ENCODE measurements at regions not wholly inside any gene's neighbourhood (a gene's known extent, or its start where the extent isn't known, plus 50 kb on each side); places are given as distances from the start of the nearest gene placed in this dataset.

DNA sequence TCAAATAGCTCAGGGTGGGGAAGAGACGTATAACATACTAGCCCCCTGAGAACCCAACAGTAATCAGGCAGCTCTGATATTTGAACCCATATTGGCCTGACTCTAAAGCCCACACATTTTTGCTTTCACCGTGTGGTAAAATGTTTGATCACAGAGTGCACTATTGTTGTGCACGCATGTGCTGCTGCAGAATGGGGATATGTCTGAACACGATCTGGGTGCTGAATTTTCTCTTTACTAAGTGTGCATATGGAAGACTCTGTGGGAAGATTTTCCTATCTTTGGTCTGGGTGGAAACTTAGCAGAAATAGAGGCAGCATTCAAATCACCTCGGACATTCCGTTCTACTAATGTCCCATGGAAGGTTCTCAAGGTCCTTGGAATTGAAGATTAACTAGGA lies 800.1 kb downstream of the TFAP2A start:
- TF ChIP-seq, protein P1, sequence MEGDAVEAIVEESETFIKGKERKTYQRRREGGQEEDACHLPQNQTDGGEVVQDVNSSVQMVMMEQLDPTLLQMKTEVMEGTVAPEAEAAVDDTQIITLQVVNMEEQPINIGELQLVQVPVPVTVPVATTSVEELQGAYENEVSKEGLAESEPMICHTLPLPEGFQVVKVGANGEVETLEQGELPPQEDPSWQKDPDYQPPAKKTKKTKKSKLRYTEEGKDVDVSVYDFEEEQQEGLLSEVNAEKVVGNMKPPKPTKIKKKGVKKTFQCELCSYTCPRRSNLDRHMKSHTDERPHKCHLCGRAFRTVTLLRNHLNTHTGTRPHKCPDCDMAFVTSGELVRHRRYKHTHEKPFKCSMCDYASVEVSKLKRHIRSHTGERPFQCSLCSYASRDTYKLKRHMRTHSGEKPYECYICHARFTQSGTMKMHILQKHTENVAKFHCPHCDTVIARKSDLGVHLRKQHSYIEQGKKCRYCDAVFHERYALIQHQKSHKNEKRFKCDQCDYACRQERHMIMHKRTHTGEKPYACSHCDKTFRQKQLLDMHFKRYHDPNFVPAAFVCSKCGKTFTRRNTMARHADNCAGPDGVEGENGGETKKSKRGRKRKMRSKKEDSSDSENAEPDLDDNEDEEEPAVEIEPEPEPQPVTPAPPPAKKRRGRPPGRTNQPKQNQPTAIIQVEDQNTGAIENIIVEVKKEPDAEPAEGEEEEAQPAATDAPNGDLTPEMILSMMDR (IDR thresholded peaks at IDR 0.05; ENCODE audit: low read depth, low read length), result no peak
- no peak overlapping the region for H3K4me3 ChIP-seq (ENCODE audit: low read depth, low read length)

DNA sequence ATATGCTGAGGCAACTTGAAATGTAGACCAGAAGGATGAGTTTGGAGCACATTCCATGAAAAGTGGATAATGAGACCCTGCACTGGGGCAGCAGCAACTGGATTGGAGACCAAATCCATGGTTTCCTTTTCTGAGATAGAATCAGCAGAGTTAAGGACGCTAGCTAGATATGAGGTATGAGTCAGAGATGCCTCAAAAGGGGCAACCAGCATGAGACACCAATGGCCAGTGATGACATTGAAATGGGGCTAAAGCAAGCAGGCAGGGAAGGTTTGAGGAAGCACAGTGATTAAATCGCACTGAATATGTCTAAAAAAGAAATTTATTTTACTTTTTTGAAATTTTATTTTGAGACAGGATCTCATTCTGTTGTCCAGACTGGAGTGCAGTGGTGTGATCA lies 802.4 kb downstream of the TFAP2A start:
- TF ChIP-seq, protein P1 (IDR thresholded peaks at IDR 0.05; ENCODE audit: low read depth, low read length), result no peak

DNA sequence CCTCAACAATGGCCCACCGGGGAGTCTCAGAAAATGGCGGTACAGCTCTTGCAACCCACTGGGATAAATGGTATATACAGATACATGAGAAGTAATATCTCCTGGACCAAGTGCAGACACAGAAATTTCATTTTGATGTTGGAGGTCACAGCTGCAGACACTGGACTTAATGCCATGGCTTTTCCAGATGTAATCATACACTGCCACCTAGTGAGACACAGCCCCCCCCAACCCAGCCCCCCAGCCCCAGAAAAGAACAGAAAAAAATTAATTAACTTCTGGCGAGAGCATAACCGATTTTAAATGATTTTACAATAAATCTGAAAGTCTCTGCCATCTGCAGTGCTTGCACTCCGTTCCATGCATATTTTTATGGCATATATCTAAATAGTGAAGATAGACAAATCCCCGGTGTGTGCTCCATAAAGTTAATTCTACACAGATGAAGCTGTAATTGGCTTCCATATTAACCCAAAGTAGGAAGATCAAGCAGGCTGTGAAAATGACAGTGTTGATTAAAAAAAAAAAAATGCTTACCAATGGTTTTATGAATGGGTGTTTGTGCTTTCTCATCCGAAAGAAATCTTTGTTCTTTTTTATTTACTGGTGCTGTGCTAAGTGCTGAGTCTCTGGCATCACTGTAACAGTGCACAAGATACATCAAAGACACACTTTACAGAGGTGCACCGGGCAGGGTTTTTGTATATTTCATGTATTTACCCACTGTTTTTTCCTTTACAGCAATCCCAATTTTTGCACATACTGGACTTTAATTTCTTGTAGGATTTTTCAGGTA lies 804.1 kb downstream of the TFAP2A start:
- TF ChIP-seq, protein P1 (IDR thresholded peaks at IDR 0.05; ENCODE audit: low read depth, low read length), result no peak
- H3K4me3 ChIP-seq (ENCODE audit: low read depth, low read length), result no peak overlapping the region

More for the DNA sequence above, 802.4 kb downstream of the TFAP2A start:
- H3K4me3 ChIP-seq (ENCODE audit: low read depth, low read length), result no peak overlapping the region

DNA sequence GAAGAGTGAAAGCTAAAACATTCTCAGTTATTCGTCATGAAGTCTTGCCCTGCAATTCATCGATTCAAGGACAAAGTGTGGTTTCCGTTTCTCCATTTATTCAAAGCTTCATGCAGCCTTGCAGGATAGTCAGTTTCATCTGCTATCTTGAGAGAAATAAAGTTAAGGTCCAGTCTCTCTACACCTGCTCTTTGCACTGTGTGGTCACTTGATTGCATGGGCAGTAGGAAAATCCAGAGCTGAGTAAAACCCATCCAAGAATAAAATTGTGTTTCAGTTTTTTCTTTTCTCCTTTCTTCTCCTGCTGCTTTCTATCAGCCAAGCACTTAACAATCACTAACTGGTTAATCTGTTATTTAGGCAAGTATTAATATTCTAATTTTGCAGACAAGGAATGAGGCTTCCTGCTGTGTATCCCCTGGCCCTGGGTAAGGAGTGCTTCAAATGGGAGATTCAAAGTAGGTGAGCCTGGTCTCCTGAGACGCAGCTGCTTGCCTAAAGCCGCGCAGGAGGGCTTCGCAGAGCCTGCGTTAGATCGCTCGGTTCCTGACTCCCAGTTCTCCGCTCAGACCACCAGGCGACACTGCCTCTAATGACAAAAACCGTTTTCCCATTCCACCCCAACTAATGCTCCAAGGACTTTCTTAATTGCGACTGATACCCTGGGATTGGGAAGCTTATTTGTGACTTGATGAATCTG lies 808.3 kb downstream of the TFAP2A start:
- TF ChIP-seq, protein P1 (IDR thresholded peaks at IDR 0.05; ENCODE audit: low read depth, low read length), result no peak

DNA sequence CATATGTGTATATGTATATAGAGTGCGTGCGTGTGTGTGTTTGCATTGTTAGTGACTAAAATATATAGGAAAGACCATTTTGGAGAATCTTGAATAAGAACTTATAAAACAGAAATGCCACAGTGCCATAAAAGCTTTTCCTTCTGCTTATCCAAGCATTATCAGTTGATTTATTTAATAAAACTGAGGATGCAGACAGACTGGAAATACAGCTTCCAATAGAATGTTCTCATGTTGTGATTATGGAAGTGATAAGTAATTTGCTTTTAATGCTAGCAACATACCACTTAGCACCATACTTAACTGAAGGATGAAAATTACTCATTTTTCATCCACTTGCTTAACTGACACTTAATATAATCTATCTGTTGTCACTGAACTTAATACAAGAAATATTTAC lies 820.1 kb downstream of the TFAP2A start:
- no peak overlapping the region for H3K4me3 ChIP-seq (ENCODE audit: low read depth, low read length)
- TF ChIP-seq, protein P1 (IDR thresholded peaks at IDR 0.05; ENCODE audit: low read depth, low read length), result no peak

More for the DNA sequence above, 808.3 kb downstream of the TFAP2A start:
- no peak overlapping the region for H3K4me3 ChIP-seq (ENCODE audit: low read depth, low read length)

DNA sequence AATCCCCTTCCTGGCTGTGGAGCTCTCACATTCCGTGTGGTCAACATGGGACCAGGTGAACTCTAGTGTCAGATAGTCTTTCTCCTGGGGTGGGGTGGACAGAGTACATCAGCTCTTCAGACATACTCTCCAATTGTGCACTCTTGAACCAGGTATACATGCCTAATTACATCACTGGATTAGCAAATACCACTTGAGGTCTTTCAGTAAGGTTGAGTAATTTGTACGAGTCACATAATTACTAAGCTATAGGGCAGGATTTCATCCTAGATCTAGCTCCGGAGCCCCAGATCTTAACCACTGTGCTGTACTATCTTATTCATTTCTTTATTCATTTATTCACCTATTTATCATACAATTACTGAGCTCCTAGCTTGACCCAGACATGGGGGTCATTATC lies 821.3 kb downstream of the TFAP2A start:
- H3K4me3 ChIP-seq (ENCODE audit: low read depth, low read length), result no peak overlapping the region

More for the DNA sequence above, 821.3 kb downstream of the TFAP2A start:
- TF ChIP-seq, protein P1 (IDR thresholded peaks at IDR 0.05; ENCODE audit: low read depth, low read length), result no peak

Data from WI38 (cell line).